ENCODE measurements at regions not wholly inside any gene's neighbourhood (a gene's known extent, or its start where the extent isn't known, plus 50 kb on each side); places are given as distances from the start of the nearest gene placed in this dataset.

DNA sequence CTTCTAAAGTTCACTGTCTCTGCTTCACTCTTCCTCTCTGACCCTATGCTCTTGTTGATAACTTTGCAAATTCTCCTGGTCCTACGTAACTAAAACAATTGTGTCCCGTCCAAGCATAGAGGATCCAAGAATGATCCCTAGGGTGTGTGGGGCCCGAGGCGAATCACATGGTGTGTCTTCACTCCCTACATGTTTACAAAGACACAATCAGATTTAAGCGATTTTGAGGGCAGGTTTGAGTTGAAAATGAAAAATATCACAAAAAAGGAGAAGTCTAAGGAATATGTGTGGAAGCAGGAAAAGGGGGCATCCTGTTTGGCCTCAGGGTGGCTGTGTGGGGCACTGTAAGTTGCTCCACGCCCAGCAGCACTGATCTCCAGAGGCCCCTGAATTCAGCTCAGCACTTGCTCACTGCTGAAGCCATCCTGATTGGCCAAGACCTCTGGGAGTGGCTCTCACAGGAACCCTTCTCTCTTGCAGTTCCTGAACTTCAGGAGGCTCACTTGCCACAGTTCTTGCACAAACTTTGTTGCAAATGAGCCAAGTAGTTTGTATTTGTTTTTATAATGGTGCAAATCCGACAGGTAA, 363.6 kb downstream of the ZNF521 start:
- TF ChIP-seq, protein P1, sequence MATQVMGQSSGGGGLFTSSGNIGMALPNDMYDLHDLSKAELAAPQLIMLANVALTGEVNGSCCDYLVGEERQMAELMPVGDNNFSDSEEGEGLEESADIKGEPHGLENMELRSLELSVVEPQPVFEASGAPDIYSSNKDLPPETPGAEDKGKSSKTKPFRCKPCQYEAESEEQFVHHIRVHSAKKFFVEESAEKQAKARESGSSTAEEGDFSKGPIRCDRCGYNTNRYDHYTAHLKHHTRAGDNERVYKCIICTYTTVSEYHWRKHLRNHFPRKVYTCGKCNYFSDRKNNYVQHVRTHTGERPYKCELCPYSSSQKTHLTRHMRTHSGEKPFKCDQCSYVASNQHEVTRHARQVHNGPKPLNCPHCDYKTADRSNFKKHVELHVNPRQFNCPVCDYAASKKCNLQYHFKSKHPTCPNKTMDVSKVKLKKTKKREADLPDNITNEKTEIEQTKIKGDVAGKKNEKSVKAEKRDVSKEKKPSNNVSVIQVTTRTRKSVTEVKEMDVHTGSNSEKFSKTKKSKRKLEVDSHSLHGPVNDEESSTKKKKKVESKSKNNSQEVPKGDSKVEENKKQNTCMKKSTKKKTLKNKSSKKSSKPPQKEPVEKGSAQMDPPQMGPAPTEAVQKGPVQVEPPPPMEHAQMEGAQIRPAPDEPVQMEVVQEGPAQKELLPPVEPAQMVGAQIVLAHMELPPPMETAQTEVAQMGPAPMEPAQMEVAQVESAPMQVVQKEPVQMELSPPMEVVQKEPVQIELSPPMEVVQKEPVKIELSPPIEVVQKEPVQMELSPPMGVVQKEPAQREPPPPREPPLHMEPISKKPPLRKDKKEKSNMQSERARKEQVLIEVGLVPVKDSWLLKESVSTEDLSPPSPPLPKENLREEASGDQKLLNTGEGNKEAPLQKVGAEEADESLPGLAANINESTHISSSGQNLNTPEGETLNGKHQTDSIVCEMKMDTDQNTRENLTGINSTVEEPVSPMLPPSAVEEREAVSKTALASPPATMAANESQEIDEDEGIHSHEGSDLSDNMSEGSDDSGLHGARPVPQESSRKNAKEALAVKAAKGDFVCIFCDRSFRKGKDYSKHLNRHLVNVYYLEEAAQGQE (IDR thresholded peaks at IDR 0.05; ENCODE audit: insufficient read depth in 1 of 2, low read depth in 2 of 2, low read length in 1 of 2) = no peak
- TF ChIP-seq SIN3A (IDR thresholded peaks at IDR 0.05; ENCODE audit: borderline replicate concordance, insufficient read depth, low read depth, low read length) (no peak), POLR2AphosphoS5 (IDR thresholded peaks at IDR 0.05; ENCODE audit: low read depth, low read length) (no peak), TCF7L2 (IDR thresholded peaks at IDR 0.05; ENCODE audit: low read depth, low read length) (no peak)
- TF ChIP-seq, protein P2, sequence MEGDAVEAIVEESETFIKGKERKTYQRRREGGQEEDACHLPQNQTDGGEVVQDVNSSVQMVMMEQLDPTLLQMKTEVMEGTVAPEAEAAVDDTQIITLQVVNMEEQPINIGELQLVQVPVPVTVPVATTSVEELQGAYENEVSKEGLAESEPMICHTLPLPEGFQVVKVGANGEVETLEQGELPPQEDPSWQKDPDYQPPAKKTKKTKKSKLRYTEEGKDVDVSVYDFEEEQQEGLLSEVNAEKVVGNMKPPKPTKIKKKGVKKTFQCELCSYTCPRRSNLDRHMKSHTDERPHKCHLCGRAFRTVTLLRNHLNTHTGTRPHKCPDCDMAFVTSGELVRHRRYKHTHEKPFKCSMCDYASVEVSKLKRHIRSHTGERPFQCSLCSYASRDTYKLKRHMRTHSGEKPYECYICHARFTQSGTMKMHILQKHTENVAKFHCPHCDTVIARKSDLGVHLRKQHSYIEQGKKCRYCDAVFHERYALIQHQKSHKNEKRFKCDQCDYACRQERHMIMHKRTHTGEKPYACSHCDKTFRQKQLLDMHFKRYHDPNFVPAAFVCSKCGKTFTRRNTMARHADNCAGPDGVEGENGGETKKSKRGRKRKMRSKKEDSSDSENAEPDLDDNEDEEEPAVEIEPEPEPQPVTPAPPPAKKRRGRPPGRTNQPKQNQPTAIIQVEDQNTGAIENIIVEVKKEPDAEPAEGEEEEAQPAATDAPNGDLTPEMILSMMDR (IDR thresholded peaks at IDR 0.05) = no peak
- no TSS peak for BruUV-seq (replicated peaks)
- no peak overlapping the region for H3K4me3 ChIP-seq (ENCODE audit: low read depth in 2 of 2, low read length in 2 of 2)
- H3K9me3 ChIP-seq (ENCODE audit: control insufficient read depth, insufficient read depth, low read depth, low read length) = no peaks in the 10 kb centered on the region
- H3K36me3 ChIP-seq (ENCODE audit: control insufficient read depth, insufficient read depth, low read length) = no peaks in the 10 kb centered on the region
- ATAC-seq (no peak), DNase-seq (ENCODE audit: low read depth, low spot score) (no peak)
- no peaks in the 10 kb centered on the region for H3K4me1 ChIP-seq (ENCODE audit: control insufficient read depth, insufficient read depth, low read length)
- H3K27ac ChIP-seq (ENCODE audit: low read length) = no peak overlapping the region
- POLR2A ChIA-PET = no interaction called here
- in situ Hi-C loops (cut with HindIII; ENCODE audit: low pct_unique_long_range_greater_than_20kb, low sequenced_read_pairs) = no loop called here
- CTCF ChIA-PET = no interaction called here
- H3K27me3 ChIP-seq (ENCODE audit: control insufficient read depth, insufficient read depth, low read length) = 0 out of 2 replicates have a peak, but pooled peaks cover 2% of the 10 kb centered on the region
- intact Hi-C loops (cut with micrococcal nuclease; ENCODE audit: unreplicated experiment) = no loop called here

DNA sequence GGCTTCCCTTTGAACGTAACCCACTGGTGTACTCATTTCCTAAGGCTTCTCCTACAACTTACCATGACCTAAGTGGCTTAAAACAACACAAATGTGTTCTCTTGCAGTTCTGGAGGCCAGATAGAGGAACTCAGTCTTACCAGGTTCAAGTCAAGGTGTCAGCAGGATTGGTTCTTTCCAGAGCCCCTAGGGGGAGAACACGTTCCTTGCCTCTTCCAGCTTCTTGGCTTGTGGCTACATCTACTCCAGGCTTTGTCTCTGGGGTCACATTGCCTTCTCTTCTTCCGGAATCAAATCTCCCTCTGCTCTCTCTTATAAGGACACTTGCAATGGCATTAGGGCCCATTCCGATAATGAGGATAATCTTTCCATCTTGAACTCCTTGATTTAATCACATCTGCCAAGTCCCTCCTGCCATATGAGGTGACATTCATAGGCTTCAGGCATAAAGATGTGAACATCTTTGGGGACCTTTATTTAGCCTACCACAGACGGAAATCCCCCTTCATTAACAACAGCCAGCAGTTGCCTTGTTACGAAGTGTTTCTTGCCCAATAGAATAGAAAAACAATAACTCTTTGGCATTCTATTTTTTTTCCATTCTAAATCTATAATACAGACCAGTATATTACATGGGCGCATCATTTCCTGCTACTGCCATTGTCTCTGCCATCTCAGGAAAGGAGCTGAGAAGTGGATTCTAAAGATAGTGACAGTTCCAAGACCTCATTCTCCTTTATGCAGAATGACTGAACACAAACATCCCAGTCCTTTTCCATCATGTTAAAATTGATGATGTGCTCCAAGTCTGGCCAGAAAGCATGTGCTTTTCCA, 362.0 kb downstream of the ZNF521 start:
- ATAC-seq (no peak), DNase-seq (ENCODE audit: low read depth, low spot score) (no peak)
- Histone ChIP-seq H3K4me3 (ENCODE audit: low read depth in 2 of 2, low read length in 2 of 2) (no peak overlapping the region), H3K36me3 (ENCODE audit: control insufficient read depth, insufficient read depth, low read length) (no peaks in the 10 kb centered on the region), H3K9me3 (ENCODE audit: control insufficient read depth, insufficient read depth, low read depth, low read length) (no peaks in the 10 kb centered on the region), H3K4me1 (ENCODE audit: control insufficient read depth, insufficient read depth, low read length) (no peaks in the 10 kb centered on the region), H3K27me3 (ENCODE audit: control insufficient read depth, insufficient read depth, low read length) (0 out of 2 replicates have a peak, but pooled peaks cover under 1% of the 10 kb centered on the region), H3K27ac (ENCODE audit: low read length) (no peak overlapping the region)
- POLR2A ChIA-PET = no interaction called here
- no TSS peak for BruUV-seq (replicated peaks)
- in situ Hi-C loops (cut with HindIII; ENCODE audit: low pct_unique_long_range_greater_than_20kb, low sequenced_read_pairs) = no loop called here
- CTCF ChIA-PET = no interaction called here
- intact Hi-C loops (cut with micrococcal nuclease; ENCODE audit: unreplicated experiment) = no loop called here
- TF ChIP-seq SIN3A (IDR thresholded peaks at IDR 0.05; ENCODE audit: borderline replicate concordance, insufficient read depth, low read depth, low read length) (no peak), TCF7L2 (IDR thresholded peaks at IDR 0.05; ENCODE audit: low read depth, low read length) (no peak), POLR2AphosphoS5 (IDR thresholded peaks at IDR 0.05; ENCODE audit: low read depth, low read length) (no peak)
- TF ChIP-seq, protein P1 (IDR thresholded peaks at IDR 0.05; ENCODE audit: insufficient read depth in 1 of 2, low read depth in 2 of 2, low read length in 1 of 2) = no peak
- TF ChIP-seq, protein P2 (IDR thresholded peaks at IDR 0.05) = no peak
